GM18508 (cell line): ENCODE measurements at regions not wholly inside any gene's neighbourhood (a gene's known extent, or its start where the extent isn't known, plus 50 kb on each side); places are given as distances from the start of the nearest gene placed in this dataset.

Experiments used
- ATAC-seq: cut with Tn5 transposase; IDR thresholded peaks from one replicate; pipeline ENCODE4 v1.9.1; 2021; ENCODE audit warnings: moderate number of reproducible peaks; ENCODE audit not compliant: insufficient read depth, unreplicated experiment

DNA sequence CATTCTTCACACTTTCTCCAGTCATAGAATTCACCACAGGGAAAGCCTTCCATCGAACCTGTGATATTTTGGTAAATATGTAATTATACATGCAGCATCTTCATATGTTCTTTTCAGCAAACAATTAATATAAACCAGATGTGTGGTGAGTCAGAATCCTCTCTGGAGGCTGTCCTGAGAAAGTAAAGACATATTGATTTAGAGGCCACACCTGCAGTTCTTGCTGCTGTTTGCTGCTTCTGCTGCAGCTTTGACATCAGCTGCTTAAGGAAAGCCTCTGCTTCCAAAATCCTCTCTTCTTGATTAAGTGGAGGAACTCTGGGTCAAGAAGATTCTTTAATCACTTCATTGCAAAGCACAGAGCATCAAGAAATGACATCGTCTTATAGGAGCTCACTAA is 568.8 kb upstream of the ZEB2 start:
- ATAC-seq = no peak

DNA sequence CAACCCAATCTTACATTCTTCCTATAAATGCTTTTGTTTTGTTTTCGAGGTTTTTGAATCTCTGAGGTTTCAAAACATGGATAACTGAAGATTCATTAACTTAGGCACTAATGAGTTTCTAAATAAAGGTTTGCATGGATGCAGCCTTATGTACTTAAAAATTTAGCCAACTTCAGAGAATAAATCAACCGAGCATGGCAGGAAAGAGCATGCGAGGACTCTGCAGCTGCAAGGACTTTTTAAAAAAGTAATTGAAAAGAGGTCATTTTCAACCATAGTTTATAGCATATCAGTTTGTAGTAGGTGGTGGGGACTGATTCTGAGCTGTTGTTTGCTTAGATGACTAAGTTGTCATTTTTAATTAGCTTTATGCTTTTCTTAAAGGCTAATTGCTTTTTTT is 567.0 kb upstream of the ZEB2 start:
- no peak for ATAC-seq

DNA sequence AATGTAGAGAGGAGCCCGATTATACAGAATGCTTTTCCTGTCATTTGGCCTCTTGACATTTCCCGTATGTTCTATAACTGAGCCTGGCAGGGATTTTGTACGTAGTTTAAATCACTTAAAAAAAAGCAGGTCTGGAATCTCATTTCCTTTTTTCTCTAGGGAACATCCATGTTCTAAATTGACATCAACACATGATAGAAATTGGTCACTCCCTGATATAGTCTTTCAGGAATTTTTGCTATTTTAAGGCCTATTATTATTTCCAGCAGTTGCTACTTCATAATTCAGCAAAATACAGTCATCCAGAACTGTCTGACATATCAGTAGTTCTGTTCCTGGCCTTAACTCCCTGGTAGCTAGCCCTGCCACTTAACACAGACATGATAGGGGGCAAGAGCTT is 565.7 kb upstream of the ZEB2 start:
- ATAC-seq = no peak

GRCh38 chr2:145080426-145080825 is 560.5 kb upstream of the ZEB2 start:
- ATAC-seq = no peak

DNA sequence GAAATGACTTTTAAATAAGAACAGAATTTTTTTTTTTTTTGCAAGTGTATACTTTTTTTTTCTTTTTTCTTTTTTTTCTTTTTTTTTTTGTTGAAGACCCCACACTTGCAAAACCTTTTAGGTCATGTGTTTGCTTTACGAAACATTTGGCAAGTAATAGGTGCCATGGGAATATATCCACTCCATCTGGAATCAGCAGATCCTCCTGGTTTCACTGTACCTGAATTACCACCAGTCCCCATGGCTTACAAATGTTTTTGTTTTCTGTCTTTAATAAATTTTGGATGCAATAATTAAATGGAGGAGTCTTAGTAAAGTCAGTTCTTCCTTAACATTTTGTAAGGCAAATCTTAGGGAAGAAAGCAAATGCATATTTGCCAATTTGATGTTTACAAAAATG is 559.7 kb upstream of the ZEB2 start:
- no peak for ATAC-seq

GRCh38 chr2:145078923-145079322 is 559.0 kb upstream of the ZEB2 start:
- no peak for ATAC-seq

- no peak for ATAC-seq
Measured at GRCh38 chr2:145076085-145076484, 556.2 kb upstream of the ZEB2 start.

GRCh38 chr2:145075454-145076062 is 555.6 kb upstream of the ZEB2 start:
- no peak for ATAC-seq

GRCh38 chr2:145070703-145071102 is 550.8 kb upstream of the ZEB2 start:
- ATAC-seq = no peak

DNA sequence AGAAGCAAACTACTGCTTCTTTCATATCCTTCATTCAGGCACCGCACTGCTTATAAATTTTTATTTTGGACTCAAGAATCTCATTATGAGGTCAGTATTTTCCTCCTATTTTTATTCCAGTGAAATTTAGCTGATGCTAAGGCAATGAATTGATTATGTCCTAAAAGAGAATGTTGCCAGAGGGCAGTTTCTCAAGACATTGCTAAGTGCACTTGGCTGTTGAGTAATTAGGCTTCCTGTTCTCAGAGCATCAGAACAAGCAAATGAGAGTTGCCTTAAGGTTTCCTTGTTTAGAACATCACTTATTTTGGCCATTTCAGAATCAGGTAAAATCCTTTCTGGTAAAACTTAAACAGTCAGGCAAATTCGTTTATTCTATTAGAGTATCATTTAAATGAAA is 548.6 kb upstream of the ZEB2 start:
- ATAC-seq = no peak

DNA sequence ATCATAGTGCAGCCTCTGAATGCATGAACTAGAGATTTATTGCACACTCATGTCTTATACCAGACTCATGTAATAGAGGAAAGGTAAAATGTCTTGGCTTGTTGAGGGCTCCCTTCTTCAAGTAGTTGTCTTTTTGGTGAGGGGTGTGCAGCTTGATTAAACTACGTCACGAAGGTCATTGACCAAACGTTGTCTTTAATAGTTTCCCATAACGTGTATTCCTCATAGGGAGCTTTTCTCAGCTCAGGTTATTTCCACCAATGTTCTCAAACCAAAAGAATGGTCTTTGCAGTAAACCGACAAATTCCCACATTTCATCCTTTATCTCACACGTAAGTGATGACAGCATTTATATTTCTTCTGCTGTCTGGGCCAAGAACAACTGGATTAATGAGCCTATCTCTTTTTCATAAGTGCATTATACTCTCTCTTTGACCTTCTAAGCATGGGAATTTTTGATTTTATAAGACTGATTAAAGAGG is 547.7 kb upstream of the ZEB2 start:
- ATAC-seq = no peak

- ATAC-seq = no peak
Measured at GRCh38 chr2:145066856-145067548, 547.1 kb upstream of the ZEB2 start.

DNA sequence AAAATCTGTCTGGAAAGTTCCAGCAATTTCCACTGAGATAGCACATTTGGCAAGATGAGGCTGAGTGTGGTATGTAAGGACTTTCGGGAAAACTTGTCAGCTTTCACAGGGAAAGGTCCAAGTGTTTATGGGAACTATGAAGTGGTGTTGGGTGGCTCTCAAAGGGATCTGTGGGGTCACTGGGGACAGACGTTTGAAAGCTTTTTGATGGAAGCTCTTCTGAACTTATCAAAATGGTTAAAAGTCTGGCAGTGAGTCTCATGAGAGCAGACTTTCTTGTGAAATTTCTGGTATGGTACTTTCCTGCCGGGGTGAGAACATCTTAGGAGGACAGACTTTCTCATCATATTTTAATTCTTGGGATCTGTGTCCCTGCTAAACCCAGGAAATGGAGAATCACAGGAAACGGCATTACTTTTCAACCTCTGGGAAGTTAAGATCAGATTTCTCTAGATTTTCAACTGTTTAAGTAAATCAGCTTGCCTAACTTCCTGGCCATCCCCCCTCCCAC is 546.3 kb upstream of the ZEB2 start:
- no peak for ATAC-seq

DNA sequence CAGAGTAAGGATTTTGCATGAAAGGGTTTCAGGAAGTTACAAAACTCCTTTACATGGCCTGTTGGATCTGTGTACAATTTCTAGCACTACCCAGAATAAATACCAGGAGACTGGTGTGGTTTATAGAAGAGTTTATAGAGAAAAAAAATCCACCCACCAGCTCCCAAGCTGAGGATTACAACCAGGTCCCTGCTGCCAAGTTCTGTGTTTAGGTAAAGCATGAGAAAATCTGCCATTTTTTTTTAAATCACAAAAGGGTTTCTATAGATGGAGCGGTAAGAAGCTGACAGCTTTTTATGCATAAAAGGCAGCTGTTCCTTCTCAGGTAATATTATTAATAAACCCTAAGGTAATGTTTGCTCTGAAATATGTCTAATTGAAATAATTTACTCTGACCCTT is 545.4 kb upstream of the ZEB2 start:
- ATAC-seq = no peak

- no peak for ATAC-seq
Measured at GRCh38 chr2:145064511-145064910, 544.6 kb upstream of the ZEB2 start.

DNA sequence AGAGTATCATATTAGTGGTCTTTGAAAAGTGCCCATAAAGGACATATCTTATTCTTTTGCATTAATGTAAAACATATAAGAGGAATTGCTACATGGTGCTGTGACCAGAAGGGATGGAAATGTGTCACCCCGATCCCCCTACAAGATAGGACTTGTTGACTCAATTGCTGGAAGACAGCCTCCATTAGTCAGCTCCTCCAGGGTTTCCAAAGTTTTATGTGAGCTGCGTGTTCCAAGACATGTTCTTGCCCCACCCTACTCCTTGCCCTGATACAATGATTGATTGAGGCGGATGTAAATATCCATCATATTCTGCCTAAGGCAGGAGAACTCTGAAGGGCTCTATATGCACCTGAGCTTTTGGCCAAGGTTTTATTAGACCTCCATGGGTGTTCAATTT is 541.0 kb upstream of the ZEB2 start:
- ATAC-seq = no peak

DNA sequence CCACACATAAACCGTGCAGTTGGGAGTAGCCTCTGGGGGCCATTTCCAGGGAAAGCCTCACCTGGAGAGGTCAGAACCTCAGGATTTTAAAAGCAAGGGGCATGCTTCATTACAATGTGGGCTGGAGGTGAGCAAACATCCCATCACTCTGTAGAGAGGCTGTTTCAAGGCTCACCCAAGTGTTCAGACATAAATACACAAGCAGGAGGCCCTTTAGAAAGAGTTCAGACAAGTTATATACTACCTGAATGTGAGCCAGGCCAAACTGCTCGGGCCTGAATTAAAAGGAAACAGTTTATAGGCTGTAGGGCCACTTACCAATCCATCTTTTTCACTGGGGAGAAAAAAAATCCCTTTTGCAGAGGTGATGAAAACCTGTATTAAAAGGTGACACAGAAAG is 540.0 kb upstream of the ZEB2 start:
- ATAC-seq = no peak

GRCh38 chr2:145059343-145059742 is 539.4 kb upstream of the ZEB2 start:
- ATAC-seq = no peak

- ATAC-seq = no peak
Measured at GRCh38 chr2:145058457-145058856, 538.5 kb upstream of the ZEB2 start.

- ATAC-seq = no peak
Measured at GRCh38 chr2:145055651-145056050, 535.7 kb upstream of the ZEB2 start.

GRCh38 chr2:145050134-145050533 is 530.2 kb upstream of the ZEB2 start:
- no peak for ATAC-seq

- no peak for ATAC-seq
Measured at GRCh38 chr2:145049475-145049874, 529.6 kb upstream of the ZEB2 start.
